ENCODE measurements at regions not wholly inside any gene's neighbourhood (a gene's known extent, or its start where the extent isn't known, plus 50 kb on each side); places are given as distances from the start of the nearest gene placed in this dataset.
"Not testable (repeated sequence)": the region's sequence is repeated elsewhere in the genome, so short reads cannot be mapped to it uniquely, and the experiment has no call there.

GRCh38 chr22:25495285-25495684 is 69.2 kb upstream of the GRK3 start:
- no peak overlapping the region for H3K4me3 ChIP-seq (ENCODE audit: low read depth, low read length)
- DNase-seq (ENCODE audit: low read depth) = no peak

- no peak overlapping the region for H3K4me3 ChIP-seq (ENCODE audit: low read depth, low read length)
- no peak for DNase-seq (ENCODE audit: low read depth)
Measured at GRCh38 chr22:25496396-25497064, 67.9 kb upstream of the GRK3 start.

DNA sequence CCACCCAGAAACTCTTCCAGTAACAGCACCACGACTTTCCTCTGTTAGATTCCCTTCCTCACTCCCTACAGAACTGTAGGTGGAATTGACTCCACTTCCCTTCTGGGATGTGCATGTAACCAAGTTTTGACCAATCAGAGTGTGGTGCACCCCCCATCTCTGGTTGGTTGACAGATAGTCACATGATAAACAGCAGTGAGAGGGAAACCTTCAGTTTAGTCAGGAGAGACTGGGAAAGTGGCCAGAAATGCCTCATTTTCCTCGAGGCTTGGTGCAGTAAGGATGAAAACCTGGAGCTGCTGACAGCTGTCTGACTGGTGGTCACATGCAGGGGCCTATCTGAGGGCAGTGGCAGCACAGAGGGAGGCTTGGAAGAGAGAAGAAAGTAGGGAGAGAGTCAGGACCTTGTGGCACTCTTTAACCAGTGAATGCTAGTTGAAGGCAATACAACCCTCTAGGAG is 67.3 kb upstream of the GRK3 start:
- H3K4me3 ChIP-seq (ENCODE audit: low read depth, low read length) = no peak overlapping the region
- no peak for DNase-seq (ENCODE audit: low read depth)

- H3K4me3 ChIP-seq (ENCODE audit: low read depth, low read length) = no peak overlapping the region
- no peak for DNase-seq (ENCODE audit: low read depth)
Measured at GRCh38 chr22:25497716-25498115, 66.8 kb upstream of the GRK3 start.

GRCh38 chr22:25500671-25501070 is 63.8 kb upstream of the GRK3 start:
- not testable (repeated sequence) for DNase-seq (ENCODE audit: low read depth); H3K4me3 ChIP-seq (ENCODE audit: low read depth, low read length)

DNA sequence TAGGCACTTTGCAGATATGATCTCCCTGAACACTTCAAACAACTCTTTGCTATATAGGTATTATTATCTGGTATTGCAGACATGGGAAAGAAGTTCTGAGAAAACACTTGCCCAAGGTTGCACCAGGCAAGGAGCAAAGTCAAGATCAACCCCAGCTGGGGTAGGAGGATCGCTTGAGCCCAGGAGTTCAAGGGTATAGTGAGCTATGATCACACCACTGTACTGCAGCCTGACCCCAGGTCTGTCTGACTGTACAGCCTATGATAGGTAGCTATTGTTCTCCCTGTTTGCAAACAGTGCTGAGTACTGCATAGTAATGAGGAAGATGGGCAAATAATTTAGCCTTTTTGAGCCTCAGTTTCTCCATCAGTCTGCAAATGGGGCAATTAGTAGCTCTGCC is 60.5 kb upstream of the GRK3 start:
- not testable (repeated sequence) for H3K4me3 ChIP-seq (ENCODE audit: low read depth, low read length); DNase-seq (ENCODE audit: low read depth)

GRCh38 chr22:25508161-25508560 is 56.3 kb upstream of the GRK3 start:
- no peak overlapping the region for H3K4me3 ChIP-seq (ENCODE audit: low read depth, low read length)
- DNase-seq (ENCODE audit: low read depth) = no peak

GRCh38 chr22:25508761-25509321 is 55.6 kb upstream of the GRK3 start:
- DNase-seq (ENCODE audit: low read depth) = no peak
- H3K4me3 ChIP-seq (ENCODE audit: low read depth, low read length) = no peak overlapping the region

DNA sequence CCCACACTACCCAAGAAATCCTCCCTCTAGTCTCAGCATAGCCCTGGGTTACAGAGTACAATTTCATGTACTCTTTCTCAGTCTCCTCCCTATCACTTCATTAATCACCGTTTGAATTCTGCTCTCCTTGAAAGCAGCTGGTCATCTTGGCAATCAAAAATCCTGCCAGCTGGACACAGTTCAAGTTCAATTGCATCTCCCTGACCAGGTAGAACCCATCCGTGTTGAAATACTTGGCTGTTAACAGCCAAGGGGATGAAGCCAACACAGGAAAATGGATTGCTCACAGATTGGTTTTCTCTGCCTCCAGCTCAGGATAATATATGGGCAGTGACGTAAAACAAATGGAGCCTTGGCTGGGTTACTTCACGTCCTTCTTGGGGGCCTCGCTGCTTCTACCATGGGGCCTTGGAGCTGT is 55.1 kb upstream of the GRK3 start:
- H3K4me3 ChIP-seq (ENCODE audit: low read depth, low read length) = no peak overlapping the region
- DNase-seq (ENCODE audit: low read depth) = no peak

- no peak overlapping the region for H3K4me3 ChIP-seq (ENCODE audit: low read depth, low read length)
- no peak for DNase-seq (ENCODE audit: low read depth)
Measured at GRCh38 chr22:25510876-25511275, 53.6 kb upstream of the GRK3 start.

DNA sequence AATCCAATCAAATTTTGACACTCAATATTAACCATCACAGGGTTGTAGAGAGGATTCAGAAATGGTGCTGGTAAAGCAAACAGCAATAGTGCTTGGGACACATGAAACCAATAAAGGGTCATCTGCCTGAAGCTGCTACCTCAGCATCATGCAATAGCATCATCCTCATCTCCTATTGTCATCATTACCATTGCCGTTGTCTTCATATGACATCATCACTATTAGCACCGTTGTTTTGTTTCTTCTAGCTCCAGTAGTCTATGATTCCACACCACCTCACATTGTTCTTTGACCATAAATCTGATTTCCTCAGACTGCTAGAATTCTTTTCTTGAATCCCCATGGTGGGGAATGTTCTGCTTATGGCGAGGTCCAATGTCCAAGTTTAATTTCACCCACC is 52.8 kb upstream of the GRK3 start:
- no peak for DNase-seq (ENCODE audit: low read depth)
- H3K4me3 ChIP-seq (ENCODE audit: low read depth, low read length) = no peak overlapping the region

DNA sequence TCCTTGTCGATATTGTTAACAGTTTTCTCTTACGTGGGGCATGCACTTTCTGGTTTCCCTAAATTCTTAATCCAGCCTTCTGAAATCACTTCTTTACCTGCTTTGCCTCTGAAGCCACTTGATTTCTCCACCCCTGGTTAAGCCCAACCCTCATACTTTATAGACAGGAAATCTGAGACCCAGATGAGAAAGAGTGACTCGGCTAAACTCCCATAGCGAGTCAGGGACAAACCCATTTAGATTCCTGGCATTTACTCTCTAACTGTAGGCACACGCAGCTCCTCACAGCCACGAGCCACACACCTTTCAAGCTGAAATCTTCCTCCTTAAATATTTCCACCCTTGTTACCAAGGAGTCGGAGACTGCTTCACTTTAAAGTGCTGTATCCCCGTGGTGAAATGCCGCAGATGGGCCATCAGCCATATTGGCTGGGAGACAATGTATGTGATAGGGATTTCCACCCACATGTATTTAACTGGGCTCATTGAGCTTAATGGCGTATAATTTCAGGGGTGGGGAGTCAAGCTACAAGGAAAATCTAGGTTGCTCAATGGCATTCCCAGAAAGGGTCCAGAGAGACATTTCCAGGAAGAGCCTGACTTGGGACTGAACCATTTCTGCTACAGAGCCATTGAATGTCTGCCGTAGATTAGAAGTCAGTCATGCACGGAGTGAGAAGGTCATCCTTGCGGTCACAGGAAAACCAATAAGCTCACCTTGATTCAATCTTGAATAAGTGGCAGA is 49.9 kb upstream of the GRK3 start:
- no peak overlapping the region for H3K4me3 ChIP-seq (ENCODE audit: low read depth, low read length)
- no peak for DNase-seq (ENCODE audit: low read depth)
